ENCODE measurements at regions not wholly inside any gene's neighbourhood (a gene's known extent, or its start where the extent isn't known, plus 50 kb on each side); places are given as distances from the start of the nearest gene placed in this dataset.

- dilution Hi-C loops (cut with HindIII; ENCODE audit: low sequenced_read_pairs, unreplicated experiment) (no loop called here), intact Hi-C loops (cut with micrococcal nuclease) (loop anchor here (5.0 kb wide), 1 partner anchor 126 kb away; no protein-coding TSS in a partner anchor), in situ Hi-C loops (cut with MboI; ENCODE audit: low sequenced_read_pairs) (no loop called here)
- TF ChIP-seq RAD21 (IDR thresholded peaks at IDR 0.05; ENCODE audit: low read length) (no peak), BHLHE40 (IDR thresholded peaks at IDR 0.05; ENCODE audit: low read depth, low read length) (no peak), NFE2L2 (IDR thresholded peaks at IDR 0.05; ENCODE audit: low read depth, low read length) (no peak), MAFK (IDR thresholded peaks at IDR 0.05; ENCODE audit: low read depth, low read length) (no peak), FOS (IDR thresholded peaks at IDR 0.05; ENCODE audit: low read depth, low read length) (no peak), CTCF (conservative IDR thresholded peaks at IDR 0.05; ENCODE audit: low read depth, low read length) (no peak), SMC3 (IDR thresholded peaks at IDR 0.05; ENCODE audit: low read depth, low read length) (no peak), CHD1 (IDR thresholded peaks at IDR 0.05; ENCODE audit: low read depth, low read length) (no peak), MAZ (IDR thresholded peaks at IDR 0.05; ENCODE audit: borderline replicate concordance, low read depth, low read length) (no peak), ELK1 (IDR thresholded peaks at IDR 0.05; ENCODE audit: borderline replicate concordance, low read depth, low read length) (no peak), RFX5 (IDR thresholded peaks at IDR 0.05; ENCODE audit: low read depth, low read length) (no peak)
- no peak overlapping the region for H3K56ac ChIP-seq (ENCODE audit: extremely low read depth, insufficient read depth, low read length)
- no peak overlapping the region for H2AK9ac ChIP-seq (replicated peaks; ENCODE audit: low read depth, low read length, poor library complexity)
- no peak overlapping the region for H3K23ac ChIP-seq (ENCODE audit: low read depth, low read length)
- no TSS peak for BruUV-seq (replicated peaks)
- no peak overlapping the region for H3K14ac ChIP-seq (replicated peaks; ENCODE audit: low read depth, low read length)
- no peak overlapping the region for H2BK120ac ChIP-seq (ENCODE audit: low read depth, low read length)
- no peak overlapping the region for H2BK20ac ChIP-seq (ENCODE audit: low read depth, low read length)
- no peak overlapping the region; the same call in 1 of the 2 replicates for H3K4me2 ChIP-seq (ENCODE audit: low read depth, low read length)
- H3K27ac ChIP-seq (ENCODE audit: insufficient read depth, low read length), result peak overlapping the region; percentile 27; the same call in 1 of the 2 replicates
- no peaks in the 10 kb centered on the region for H3K79me1 ChIP-seq (ENCODE audit: low read depth in 1 of 2, low read length in 2 of 2)
- H4K20me1 ChIP-seq (ENCODE audit: insufficient read depth, low read length), result no peaks in the 10 kb centered on the region
- no peak overlapping the region for H4K91ac ChIP-seq (ENCODE audit: insufficient read depth, low read depth, low read length)
- no peak overlapping the region for H3K4ac ChIP-seq (ENCODE audit: low read depth, low read length)
- ChIA-PET CTCF (interaction anchor here (0.6 kb wide), 1 partner anchor 40 kb away, joined by 4 read pairs; no protein-coding TSS in a partner anchor), POLR2A (ENCODE audit: unreplicated experiment) (no interaction called here)
- H3K18ac ChIP-seq (ENCODE audit: low read depth, low read length), result 0 out of 2 replicates have a peak overlapping the region, but pooled peaks have one; percentile 72
- no peak overlapping the region for H3K4me3 ChIP-seq (ENCODE audit: insufficient read depth, low read depth, low read length)
- peak overlapping the region; percentile 82 for H2BK5ac ChIP-seq (ENCODE audit: low read depth, low read length, poor library complexity, severe bottlenecking)
- H2AK5ac ChIP-seq (ENCODE audit: low read depth, low read length), result no peak overlapping the region
- no peaks in the 10 kb centered on the region for H3K36me3 ChIP-seq (ENCODE audit: control insufficient read depth, insufficient read depth, low read length)
- ATAC-seq (ENCODE audit: low read depth), result peak; percentile 55
- no peak overlapping the region for H4K8ac ChIP-seq (ENCODE audit: low read depth in 2 of 2, low read length in 2 of 2)
- peak; percentile 49 for DNase-seq
- peaks cover 6% of the 10 kb centered on the region; the same call in 1 of the 2 replicates for H3K4me1 ChIP-seq (ENCODE audit: control insufficient read depth, insufficient read depth, low read length)
- H2BK15ac ChIP-seq (ENCODE audit: low read depth, low read length), result no peak overlapping the region
- H3K9ac ChIP-seq (ENCODE audit: low read depth, low read length), result no peak overlapping the region
- peaks cover 5% of the 10 kb centered on the region for H3K9me3 ChIP-seq (ENCODE audit: control insufficient read depth, insufficient read depth, low read length)
- H2AFZ ChIP-seq (replicated peaks; ENCODE audit: low read length, poor library complexity), result no peak overlapping the region
- no peak overlapping the region for H4K5ac ChIP-seq (ENCODE audit: low read depth, low read length)
- H3K27me3 ChIP-seq (ENCODE audit: control insufficient read depth, insufficient read depth, low read length), result no peaks in the 10 kb centered on the region
- no peaks in the 10 kb centered on the region; the same call in 1 of the 2 replicates for H3K9me1 ChIP-seq (ENCODE audit: insufficient read depth, low read length)
These were observed 796.2 kb downstream of the SLITRK1 start for GRCh38 chr13:83086088-83086487.

Data from IMR-90 (cell line).